Left renal pelvis (tissue), 4 donors: ENCODE measurements at regions not wholly inside any gene's neighbourhood (a gene's known extent, or its start where the extent isn't known, plus 50 kb on each side); places are given as distances from the start of the nearest gene placed in this dataset.
"Not testable (repeated sequence)": the region's sequence is repeated elsewhere in the genome, so short reads cannot be mapped to it uniquely, and the experiment has no call there.

ENCODE experiments used
- DNase-seq, 4 donors: peaks; one replicate each; pipeline ENCODE4 v3.0.0-alpha.2; 2013; ENCODE audit warnings: low read depth in 4 of 4, low spot score in 3 of 4

DNA sequence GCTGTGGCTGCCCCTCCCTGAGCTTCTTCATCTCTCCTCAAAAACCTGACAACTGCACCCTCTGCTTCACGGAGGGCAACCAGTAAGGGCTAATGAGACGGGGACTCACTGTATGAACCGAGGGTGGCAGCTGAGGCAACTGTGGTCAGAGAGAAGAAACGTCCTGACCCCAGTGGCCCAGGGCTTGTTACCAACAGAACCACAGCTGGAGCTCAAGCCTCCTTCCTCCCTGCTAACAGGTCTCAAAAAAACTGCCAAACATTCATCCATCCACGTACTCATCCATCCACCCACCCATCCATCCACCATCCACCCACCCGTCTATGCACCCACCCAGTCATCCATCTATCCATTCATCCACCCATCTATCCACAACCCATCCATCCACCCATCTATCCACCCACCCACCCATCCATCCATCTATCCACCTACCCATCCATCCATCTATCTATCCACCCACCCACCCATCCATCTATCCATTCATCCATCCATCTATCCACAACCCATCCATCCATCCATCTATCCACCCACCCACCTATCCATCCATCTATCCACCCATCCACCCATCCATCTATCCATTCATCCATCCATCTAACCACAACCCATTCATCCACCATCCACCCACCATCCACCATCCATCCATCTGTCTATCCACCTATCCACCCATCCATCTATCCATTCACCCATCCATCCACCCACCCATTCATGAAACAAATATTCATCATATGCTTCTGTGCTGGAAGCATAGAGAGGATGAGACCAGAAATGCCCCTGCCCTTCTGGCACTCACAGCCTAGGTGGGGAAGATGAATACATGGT is 111.7 kb downstream of the PDGFA start:
- DNase-seq: no peak

DNA sequence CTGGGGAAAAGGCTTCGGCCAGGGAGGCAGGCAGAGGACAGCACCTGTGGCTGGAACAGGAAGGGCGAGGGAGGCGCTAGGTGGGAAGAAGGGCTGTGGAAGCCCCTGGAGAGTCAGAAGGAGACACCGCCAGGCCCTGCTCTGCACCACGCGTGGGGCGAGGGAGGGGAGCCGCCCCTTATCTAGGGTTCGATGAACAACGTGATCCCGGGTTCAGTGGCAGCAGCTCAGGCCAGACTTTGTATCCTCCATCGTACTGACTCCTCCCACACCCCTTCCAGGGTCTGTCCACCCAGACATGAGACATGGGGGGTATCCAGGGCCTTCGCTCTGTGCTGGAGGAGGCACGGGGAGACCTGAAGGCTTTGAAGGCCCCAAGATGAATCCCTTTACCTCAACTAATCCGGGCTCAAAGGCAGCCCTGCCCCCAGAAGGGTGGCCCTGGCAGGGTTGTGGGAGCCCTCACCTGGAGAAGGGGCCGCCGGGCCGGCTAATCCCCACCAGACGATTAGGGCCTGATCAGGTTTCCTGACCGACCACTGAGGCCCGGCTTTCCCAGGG is 110.8 kb downstream of the PDGFA start:
- DNase-seq: no peak

DNA sequence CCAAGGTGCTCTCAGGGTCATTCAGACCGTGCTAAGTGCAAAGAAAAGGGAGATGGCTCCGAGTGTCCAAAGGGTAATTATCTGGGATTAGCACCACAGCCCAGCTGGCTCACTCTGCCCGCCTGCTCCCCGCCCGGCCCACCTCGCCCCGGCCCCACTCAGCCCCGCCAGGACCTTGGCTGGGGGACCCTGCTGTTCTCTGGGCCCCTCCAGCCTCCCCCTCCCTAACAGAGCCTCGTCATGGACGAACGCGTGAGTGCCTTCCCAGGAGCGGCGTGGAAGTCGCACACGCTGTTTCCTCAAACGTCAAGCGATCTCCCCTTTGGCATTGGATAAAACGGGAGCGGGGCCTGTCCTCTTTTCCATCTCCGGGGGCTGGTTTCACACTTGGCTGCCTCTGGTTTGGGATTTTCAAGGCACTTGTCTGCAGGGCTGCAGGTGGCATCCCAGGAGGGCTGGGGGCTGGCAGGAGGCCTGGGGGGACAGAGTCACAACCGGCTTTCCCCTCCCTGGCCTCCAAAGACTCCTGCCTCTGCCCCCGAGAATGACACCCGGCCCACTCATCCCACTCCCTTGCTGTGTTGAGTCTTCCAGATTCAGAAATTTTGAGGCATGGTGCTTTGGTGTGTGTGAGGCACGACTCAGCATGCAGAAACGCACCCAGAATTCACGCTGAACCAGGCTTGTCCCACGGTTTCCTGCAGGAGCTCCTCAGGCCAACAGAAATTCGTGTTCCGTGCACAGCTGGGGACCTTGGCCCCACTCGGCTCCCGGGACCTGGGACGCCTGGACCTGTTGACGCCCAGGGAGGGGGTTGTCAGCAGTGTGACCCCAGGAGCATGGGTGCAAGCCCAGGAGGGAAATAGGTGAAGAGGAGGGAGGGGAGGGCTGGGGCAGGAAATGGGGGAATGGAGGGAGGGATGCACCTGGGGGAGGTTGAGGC is 110.0 kb downstream of the PDGFA start:
- DNase-seq: peak in 2 of 4 donors; percentile 16 to 40

DNA sequence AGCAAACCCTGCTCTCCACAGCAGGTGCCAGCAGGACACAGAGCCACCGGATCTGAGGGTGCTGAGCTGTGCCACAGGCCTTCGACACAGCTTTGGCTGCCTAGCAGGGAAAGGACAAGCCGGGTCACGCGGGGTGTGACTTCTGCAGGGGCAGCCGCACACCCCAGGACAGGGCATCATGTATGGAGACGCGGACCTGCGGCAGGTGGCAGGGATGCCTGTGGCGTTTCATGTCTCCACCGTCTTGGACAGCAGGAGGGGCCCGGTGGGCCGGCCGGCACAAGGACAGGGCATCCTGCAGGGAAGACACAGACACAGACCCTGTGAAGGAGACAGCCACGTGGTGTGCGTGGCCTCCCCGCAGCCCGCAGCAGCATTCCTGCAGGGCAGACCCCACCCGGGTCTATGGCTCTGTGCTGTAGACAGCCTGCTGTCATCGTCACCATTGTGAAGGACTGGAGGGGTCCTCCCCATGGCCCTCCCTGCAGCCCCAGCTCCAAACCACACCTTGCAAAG is 109.2 kb downstream of the PDGFA start:
- no peak for DNase-seq

DNA sequence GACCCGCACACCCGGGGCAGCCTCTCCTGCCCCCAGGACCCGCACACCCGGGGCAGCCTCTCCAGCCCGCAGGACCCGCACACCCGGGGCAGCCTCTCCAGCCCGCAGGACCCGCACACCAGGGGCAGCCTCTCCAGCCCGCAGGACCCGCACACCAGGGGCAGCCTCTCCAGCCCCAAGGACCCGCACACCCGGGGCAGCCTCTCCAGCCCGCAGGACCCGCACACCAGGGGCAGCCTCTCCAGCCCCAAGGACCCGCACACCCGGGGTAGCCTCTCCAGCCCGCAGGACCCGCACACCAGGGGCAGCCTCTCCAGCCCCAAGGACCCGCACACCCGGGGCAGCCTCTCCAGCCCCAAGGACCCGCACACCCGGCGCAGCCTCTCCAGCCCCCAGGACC is 108.5 kb downstream of the PDGFA start:
- DNase-seq: not testable (repeated sequence)

DNA sequence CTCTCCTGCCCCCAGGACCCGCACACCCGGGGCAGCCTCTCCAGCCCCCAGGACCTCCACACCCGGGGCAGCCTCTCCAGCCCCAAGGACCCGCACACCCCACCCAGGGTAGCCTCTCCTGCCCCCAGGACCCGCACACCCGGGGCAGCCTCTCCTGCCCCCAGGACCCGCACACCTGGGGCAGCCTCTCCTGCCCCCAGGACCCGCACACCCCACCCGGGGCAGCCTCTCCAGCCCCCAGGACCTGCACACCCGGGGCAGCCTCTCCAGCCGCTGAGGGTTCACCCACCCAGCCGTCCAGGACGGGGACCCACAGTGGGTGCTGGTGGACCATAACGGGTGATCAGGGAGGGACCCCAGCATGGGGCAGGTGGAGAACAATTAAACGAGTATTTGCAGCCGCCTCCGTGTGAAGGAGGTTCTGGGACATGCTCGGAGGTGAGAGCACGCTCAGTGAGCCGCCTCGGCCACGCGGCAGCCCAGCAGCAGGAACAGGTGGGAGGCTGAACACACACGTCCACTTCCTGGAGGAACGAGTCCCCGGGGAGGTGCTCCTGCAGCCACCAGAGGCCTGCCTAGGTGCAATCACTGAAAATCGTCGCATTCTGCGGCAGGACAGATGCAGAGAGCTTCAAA is 107.9 kb downstream of the PDGFA start:
- DNase-seq: no peak

DNA sequence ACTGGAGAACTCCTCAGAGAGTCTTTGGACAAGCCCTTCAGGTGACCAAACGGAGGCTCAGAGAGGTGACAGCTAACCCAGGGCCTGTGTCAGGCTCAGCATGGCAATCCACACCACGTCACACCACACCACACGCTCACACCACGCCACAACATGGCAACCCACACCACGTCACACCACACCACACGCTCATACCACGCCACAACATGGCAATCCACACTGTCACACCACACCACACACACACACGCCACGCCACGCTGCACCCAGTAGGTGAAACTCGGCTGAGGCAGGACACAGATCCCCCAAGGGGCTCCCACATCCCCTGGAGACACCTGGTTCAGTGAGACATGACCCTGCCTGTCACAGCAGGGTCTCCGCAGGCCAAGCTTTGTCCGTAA is 107.3 kb downstream of the PDGFA start:
- DNase-seq: no peak

DNA sequence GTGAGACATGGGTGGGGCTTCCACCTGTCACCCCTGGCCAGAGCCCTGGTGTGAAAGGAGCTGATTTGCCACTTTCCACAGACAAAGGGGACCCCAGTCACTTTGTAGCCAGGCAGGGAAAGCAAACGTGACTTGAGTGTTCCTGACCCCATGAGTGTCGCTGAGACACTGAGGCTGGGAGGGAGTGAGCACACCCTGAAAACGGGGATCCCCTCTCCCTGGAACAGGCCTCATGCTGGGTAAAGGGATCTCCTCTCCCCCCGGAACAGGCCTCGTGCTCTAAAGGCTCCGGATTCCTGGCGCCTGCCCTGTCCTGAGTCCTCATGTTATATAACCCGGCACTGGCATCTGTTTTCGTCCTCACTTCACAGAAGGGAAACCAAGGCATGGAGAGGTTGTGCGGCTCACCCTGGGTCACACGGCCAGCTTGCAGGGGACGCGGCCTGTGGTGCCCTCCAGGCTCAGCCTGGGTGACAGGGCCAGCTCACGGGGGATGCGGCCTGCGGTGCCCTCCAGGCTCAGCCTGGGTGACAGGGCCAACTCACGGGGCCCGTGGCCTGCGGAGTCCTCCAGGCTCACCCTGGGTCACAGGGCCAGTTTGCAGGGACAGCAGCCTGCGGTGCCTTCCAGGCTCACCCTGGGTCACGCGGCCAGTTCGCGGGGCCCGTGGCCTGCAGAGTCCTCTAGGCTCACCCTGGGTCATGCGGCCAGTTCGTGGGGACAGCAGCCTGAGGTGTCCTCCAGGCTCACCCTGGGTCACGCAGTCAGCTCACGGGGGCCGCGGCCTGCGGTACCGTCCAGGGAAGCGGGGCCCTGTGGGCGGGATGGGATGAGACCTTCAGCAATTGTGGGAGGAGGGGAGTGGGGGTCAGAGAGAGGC is 104.7 kb downstream of the PDGFA start:
- no peak for DNase-seq

DNA sequence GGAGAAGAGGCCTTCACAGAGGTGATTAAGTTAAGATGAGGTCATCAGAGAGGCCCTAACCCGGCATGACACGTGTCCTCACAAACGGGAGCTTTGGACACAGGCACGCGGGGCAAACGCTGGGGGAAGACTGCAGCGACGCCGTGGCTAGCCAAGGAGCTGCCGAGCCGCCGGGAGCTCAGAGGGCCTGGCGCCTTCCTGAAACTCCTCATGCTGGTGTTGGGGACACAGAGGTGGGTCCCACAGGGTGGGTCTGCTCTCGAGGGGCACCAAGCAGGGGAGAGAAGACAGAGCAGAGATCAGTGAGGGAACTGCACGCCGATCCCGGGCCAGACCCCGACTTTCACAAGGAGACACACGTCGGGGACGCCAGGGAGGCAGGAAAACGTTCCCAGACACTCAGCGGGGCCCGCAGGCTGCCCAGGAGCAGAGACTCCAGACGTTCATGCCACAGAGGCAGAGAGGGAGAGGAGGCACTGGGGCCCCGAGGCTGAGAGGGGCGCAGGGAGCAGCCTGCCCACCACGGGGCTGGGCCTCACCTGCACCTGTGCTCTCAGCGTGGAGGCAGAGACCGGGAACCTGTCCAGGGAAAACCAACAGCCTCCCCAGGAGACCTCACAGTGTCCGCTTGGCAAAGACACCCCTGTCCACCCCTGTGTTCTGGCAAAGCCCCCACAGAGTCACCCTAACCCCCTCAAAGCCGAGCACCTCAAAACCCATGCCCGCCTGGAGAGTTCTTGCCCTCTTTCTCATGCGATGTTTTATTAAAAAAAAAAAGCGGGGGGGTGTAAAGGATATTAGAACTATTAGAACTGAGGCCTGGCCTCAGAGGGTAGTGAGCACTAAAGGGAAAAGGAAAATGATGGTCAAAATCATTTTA is 103.8 kb downstream of the PDGFA start:
- no peak for DNase-seq

DNA sequence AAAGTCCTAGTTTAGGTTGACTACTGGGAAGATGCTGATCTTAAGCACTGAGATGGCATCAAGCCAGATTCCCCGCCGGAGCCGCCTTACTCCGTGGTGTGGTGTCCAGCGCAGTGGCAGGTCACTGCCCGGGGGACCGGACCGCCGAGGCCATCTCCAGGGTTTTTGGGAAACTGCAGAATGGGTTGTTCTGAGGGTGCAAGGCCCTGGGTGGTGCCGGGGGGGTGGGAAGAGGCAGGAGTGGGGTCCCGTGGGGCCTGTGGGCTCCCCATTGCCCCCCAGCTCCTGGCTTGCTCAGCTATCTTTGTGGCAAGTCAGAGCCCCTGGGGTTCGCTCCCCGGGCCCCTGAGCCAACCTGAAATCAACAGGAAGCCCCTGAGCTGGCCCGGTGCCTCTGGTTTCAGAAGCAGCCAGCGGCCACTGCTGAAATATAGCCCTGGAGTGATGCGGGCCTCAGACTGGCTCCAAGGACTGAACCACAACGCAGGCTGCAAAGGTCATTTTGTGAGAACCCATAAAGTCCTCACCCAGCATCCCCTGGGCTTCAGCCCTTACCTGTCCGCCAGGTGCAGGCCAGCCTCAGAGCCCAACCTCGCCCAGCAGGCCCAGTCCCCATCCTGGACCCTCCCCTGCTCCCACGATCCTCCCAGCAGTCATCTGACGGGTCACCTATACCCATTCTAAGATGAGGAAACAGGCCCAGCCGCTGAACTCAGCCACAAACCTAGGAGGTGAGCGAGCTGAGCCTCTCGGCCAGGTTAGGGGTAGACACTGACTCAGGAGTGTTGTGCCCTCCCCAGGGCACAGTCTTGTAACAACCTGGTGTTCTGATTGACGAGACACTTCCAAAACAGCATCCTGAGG is 102.7 kb downstream of the PDGFA start:
- DNase-seq: no peak

DNA sequence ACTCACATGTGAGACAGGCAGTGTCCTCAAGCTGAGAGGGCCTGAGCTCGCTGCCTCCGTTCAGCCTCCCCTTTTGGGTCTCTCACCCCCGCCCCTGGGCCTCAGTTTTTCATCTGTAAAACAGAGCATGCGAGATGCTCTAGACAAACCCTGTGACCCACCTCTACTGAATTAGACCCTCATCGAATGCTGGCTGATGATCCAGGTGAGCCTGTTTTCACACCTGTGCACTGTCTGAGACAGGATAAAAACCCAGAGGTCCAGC is 102.1 kb downstream of the PDGFA start:
- no peak for DNase-seq

DNA sequence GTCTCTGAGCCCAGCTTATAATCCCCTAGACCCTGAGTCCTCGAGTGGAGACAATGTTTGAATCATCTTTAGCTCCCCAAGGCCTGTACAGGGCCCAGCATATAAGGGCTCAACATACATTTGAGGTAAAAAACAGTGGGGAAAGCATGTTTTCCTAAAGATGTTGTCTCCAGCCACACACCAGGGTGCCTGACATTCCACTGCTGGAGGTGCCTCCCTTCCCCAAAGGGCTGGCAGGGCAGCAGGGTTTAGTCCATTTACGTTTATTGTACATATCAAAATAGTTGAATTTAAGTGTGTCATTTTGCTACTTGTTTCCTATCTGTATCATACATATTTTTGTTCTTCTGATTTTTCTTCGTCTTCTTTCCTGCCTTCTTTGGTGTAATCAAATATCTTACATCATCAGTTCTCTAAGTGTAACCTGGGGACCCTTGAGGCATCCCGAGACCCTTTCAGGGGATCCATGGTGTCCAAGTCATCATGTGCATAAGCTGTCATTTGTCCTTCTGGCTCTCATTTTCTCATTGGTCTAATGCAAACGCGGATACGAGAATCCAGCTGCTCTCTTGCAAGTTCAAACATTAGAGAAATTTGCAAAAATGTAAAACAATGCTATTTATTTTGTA is 101.6 kb downstream of the PDGFA start:
- no peak for DNase-seq

DNA sequence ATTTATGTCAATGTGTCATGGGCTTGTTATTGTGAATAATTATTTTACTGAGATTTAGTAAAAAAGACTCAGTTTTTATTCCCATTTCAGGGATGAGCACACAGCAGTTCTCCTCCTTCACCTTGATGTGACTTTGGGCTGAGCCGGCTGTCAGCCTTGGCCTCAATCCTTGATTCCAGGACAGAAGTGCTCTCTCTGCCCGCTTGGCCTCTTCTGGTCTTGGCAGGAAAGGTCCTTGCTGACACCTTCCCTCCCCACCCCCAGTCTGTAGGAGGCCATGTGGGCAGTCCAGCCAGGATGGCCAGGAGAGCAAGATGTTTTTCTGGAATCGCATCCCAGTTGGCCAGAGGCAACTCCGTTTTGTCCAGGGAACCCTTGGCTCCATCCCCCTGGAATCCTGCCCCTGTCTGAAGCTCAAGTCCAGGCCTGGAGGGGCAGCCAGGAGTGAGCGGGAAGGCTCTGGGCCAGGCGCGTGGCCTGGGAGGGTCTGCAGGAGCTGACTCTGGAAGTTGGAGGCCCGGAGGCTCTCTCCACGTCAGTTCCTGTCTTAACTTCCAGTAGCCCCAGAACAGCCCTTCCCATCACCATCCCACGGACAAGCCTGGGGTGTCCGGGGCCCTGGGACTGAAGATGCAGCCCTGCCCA is 100.9 kb downstream of the PDGFA start:
- no peak for DNase-seq

DNA sequence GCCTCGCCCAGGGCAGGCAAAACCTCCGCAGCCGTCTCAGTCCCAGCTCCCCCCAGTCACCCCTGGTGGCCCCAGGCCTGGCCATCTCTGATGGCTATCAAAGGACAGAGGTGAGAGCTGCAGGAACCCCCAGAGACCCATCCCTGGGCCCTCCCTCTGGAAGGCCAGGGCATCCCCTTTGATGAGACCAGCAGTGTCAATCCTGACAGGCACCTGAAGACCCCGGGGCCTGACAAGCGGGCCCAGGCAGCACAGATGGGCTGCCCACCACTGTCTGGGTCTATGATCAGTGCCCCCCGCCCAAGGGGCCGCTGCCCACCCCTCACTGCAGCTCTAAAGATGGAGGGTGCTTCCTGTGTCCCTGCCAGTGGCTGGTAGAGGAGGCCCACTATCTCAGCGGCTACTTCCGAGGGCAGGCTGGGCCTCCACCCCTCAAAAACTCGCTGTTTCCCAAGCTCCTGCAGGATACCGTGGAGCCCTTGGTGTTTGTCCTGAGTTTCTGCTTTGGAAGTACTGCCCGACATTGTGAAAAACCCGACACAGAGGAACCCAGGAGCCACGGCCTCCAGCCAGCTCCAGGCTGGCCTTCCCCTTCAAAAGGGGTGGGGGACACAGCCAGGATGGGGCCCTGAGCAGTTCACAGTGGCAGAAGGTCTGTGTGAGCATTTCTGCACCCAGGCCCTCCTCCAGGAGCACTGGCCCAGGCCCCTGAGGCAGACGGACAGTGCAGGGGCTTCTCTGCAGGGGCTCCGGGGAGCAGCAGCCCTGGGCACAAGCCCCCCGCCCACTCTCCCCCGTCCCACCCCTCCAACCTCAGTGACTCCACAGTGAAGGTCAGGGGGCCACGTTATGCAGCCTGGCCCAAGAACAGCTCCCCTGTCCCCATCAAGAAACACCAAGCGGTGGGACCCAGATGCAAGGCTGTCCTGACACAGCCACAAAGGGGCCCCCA is 99.2 kb downstream of the PDGFA start:
- DNase-seq: no peak

DNA sequence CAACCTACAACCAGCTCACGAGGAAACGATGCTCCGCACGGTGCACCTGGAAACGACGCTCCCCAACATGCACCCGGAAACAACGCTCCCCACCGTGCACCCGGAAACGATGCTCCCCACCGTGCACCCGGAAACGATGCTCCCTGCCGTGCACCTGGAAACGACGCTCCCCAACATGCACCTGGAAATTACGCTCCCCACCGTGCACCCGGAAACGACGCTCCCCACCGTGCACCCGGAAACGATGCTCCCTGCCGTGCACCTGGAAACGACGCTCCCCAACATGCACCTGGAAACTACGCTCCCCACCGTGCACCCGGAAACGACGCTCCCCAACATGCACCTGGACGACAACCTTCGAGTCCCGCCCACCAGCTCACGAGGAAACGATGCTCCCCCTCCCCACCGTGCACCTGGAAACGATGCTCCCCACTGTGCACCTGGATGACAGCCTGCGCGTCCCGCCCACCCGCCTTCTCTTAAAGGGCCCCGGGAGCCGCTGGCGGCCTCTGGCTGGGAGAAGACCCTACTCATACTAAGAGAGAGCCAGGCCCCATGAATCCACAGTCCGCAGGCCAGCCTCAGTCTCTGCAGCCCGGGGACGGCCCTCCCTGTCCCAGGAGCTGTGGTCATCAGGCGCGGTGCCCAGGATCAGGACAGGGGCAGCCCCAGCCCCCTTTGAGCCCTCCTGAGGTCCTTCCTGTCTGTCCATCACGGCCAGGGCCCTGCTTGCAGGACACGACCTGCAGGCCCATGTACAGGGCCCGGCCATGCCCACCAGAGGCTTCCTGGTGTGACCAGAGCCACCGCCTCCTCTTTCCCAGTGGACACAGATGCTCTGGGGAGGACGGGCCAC is 98.3 kb downstream of the PDGFA start:
- DNase-seq: no peak
